ENCODE measurements at regions not wholly inside any gene's neighbourhood (a gene's known extent, or its start where the extent isn't known, plus 50 kb on each side); places are given as distances from the start of the nearest gene placed in this dataset.
"Not testable (repeated sequence)": the region's sequence is repeated elsewhere in the genome, so short reads cannot be mapped to it uniquely, and the experiment has no call there.

GRCh38 chr1:164006186-164006585, 552.8 kb upstream of the PBX1 start:
- not testable (repeated sequence) for TF ChIP-seq CTCF, POLR2A (IDR thresholded peaks at IDR 0.05)

Measured in heart left ventricle (tissue), 13 donors.